SK-N-MC (cell line): ENCODE measurements at regions not wholly inside any gene's neighbourhood (a gene's known extent, or its start where the extent isn't known, plus 50 kb on each side); places are given as distances from the start of the nearest gene placed in this dataset.

Source experiments
- EZH2 ChIP-seq: fragments of 200-600 bp; sonication (generic); IDR thresholded peaks from one replicate; pipeline ENCODE4 v1.6.1; 2017; ENCODE audit warnings: antibody characterized with exemption
- POLR2AphosphoS5 ChIP-seq: IDR thresholded peaks from 2 replicates; pipeline ENCODE4 v1.6.1; 2012; ENCODE audit warnings: mild to moderate bottlenecking, low read depth, low read length, borderline replicate concordance

- TF ChIP-seq EZH2, result no peak
- TF ChIP-seq POLR2AphosphoS5, result no peak
Measured at GRCh38 chr5:155959082-155959481, 367.9 kb upstream of the SGCD start.
